ENCODE measurements at regions not wholly inside any gene's neighbourhood (a gene's known extent, or its start where the extent isn't known, plus 50 kb on each side); places are given as distances from the start of the nearest gene placed in this dataset.

DNA sequence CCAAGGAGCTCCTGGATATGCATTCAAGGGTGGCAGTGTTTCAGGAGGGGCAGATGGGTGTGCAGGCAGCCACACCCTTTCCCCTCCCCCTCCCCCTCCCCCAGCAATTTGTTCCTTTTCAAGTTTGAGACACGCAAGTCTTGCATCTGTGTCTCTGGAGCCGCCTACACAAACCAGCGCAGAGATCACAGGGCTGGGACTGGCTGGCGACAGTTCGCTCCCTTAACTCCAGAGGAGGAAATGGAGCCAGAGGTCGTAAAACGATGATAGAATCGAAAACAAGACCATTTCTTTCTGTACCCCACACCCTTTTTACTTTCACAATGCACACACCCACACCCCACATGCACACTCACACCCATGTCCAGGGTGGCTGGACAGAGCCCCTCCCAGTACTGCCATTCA is 163.1 kb downstream of the LY86 start:
- H3K27ac Mint-ChIP-seq: peak overlapping the region; percentile 88
- H3K4me1 ChIP-seq: peaks cover 32% of the 10 kb centered on the region
- no peaks in the 10 kb centered on the region for H3K27me3 ChIP-seq
- H3K4me2 ChIP-seq: no peak overlapping the region
- peaks cover 27% of the 10 kb centered on the region for H3K4me1 Mint-ChIP-seq
- no peaks in the 10 kb centered on the region for H3K36me3 Mint-ChIP-seq
- peak overlapping the region; percentile 74 for H2AFZ ChIP-seq (replicated peaks)
- H4K20me1 ChIP-seq (ENCODE audit: low read depth): no peaks in the 10 kb centered on the region
- DNase-seq (ENCODE audit: low spot score): no peak
- H3F3A ChIP-seq (ENCODE audit: low read depth): peaks cover 7% of the 10 kb centered on the region
- peak overlapping the region; percentile 48 for H3K4me3 Mint-ChIP-seq
- no peaks in the 10 kb centered on the region for H3K79me2 ChIP-seq (ENCODE audit: low read depth)
- H3K9me3 Mint-ChIP-seq: no peaks in the 10 kb centered on the region
- peaks cover 4% of the 10 kb centered on the region for H3K27me3 Mint-ChIP-seq (ENCODE audit: insufficient read depth, low read depth)
- no peak overlapping the region for H3K27ac ChIP-seq
- no peak overlapping the region for H3K9ac ChIP-seq
- TF ChIP-seq, protein P1, sequence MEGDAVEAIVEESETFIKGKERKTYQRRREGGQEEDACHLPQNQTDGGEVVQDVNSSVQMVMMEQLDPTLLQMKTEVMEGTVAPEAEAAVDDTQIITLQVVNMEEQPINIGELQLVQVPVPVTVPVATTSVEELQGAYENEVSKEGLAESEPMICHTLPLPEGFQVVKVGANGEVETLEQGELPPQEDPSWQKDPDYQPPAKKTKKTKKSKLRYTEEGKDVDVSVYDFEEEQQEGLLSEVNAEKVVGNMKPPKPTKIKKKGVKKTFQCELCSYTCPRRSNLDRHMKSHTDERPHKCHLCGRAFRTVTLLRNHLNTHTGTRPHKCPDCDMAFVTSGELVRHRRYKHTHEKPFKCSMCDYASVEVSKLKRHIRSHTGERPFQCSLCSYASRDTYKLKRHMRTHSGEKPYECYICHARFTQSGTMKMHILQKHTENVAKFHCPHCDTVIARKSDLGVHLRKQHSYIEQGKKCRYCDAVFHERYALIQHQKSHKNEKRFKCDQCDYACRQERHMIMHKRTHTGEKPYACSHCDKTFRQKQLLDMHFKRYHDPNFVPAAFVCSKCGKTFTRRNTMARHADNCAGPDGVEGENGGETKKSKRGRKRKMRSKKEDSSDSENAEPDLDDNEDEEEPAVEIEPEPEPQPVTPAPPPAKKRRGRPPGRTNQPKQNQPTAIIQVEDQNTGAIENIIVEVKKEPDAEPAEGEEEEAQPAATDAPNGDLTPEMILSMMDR (IDR thresholded peaks at IDR 0.05): no peak
- TF ChIP-seq EZH2 (IDR thresholded peaks at IDR 0.05): no peak
- TF ChIP-seq EZH2phosphoT487 (IDR thresholded peaks at IDR 0.05): no peak
- no peak overlapping the region for H3K4me3 ChIP-seq
- no peaks in the 10 kb centered on the region for H3K36me3 ChIP-seq
- no peaks in the 10 kb centered on the region for H3K9me3 ChIP-seq (ENCODE audit: low read depth)

DNA sequence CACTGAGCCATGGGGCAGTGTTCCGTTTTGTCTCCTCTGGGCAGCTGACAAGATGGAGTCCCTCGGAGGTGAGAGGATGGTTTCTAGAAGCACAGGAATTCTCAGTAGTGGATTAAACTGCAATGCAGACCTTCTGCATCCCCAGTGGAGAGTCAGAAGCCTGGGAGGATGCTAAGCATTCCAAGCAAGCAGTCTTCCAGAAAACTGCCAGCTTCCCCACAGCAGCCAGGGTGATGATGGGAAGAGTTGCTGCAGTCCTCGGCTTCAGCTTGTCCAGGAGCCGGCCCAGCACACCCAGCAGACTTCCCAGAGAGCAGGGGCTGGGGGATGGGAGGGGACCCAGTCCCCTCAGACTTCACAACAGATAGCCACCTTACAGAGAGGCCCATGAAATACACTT is 163.6 kb downstream of the LY86 start:
- Histone ChIP-seq H3K27ac (no peak overlapping the region), H3K4me3 (no peak overlapping the region), H3K36me3 (no peaks in the 10 kb centered on the region), H3K79me2 (ENCODE audit: low read depth) (no peaks in the 10 kb centered on the region), H4K20me1 (ENCODE audit: low read depth) (no peaks in the 10 kb centered on the region), H3K4me1 (peaks cover 32% of the 10 kb centered on the region), H3K4me2 (peak overlapping the region; percentile 12), H3K9me3 (ENCODE audit: low read depth) (no peaks in the 10 kb centered on the region), H3K27me3 (no peaks in the 10 kb centered on the region), H3F3A (ENCODE audit: low read depth) (peaks cover 7% of the 10 kb centered on the region), H2AFZ (replicated peaks) (peak overlapping the region; percentile 74), H3K9ac (no peak overlapping the region)
- Mint-ChIP-seq H3K27ac (peak overlapping the region; percentile 88), H3K4me3 (peak overlapping the region; percentile 48), H3K27me3 (ENCODE audit: insufficient read depth, low read depth) (peaks cover 2% of the 10 kb centered on the region), H3K4me1 (peaks cover 27% of the 10 kb centered on the region), H3K36me3 (no peaks in the 10 kb centered on the region), H3K9me3 (no peaks in the 10 kb centered on the region)
- DNase-seq (ENCODE audit: low spot score): peak; percentile 63
- TF ChIP-seq EZH2phosphoT487 (IDR thresholded peaks at IDR 0.05) (no peak), EZH2 (IDR thresholded peaks at IDR 0.05) (no peak)
- TF ChIP-seq, protein P1 (IDR thresholded peaks at IDR 0.05): no peak

DNA sequence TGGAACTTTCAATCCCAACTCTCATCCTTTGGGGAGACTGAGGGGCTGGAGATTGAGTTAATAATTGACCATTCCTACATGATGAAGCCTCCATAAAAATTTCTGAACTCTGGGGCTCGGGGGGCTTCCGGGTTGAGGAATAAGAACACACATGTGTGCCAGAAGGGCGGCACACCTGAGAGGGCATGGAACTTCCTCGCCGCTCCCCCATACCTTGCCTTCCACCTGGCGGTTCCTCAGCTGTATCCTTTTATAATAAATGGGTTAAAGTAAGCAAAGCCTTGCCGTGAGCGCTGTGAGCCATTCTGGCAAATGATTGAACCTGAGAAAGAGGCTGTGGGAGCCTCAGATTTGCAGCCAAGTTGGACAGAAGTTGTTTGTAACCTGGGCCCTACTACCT is 164.8 kb downstream of the LY86 start:
- Histone ChIP-seq H2AFZ (replicated peaks) (peak overlapping the region; percentile 20), H3K9ac (no peak overlapping the region), H3K4me1 (peaks cover 32% of the 10 kb centered on the region), H3K4me3 (no peak overlapping the region), H3F3A (ENCODE audit: low read depth) (peaks cover 7% of the 10 kb centered on the region), H4K20me1 (ENCODE audit: low read depth) (no peaks in the 10 kb centered on the region), H3K36me3 (no peaks in the 10 kb centered on the region), H3K27me3 (no peaks in the 10 kb centered on the region), H3K9me3 (ENCODE audit: low read depth) (no peaks in the 10 kb centered on the region), H3K27ac (no peak overlapping the region), H3K79me2 (ENCODE audit: low read depth) (no peaks in the 10 kb centered on the region), H3K4me2 (no peak overlapping the region)
- Mint-ChIP-seq H3K9me3 (no peaks in the 10 kb centered on the region), H3K27ac (no peak overlapping the region), H3K4me3 (no peak overlapping the region), H3K27me3 (ENCODE audit: insufficient read depth, low read depth) (peaks cover 2% of the 10 kb centered on the region), H3K4me1 (peaks cover 31% of the 10 kb centered on the region), H3K36me3 (no peaks in the 10 kb centered on the region)
- TF ChIP-seq EZH2 (IDR thresholded peaks at IDR 0.05) (no peak), EZH2phosphoT487 (IDR thresholded peaks at IDR 0.05) (no peak)
- TF ChIP-seq, protein P1 (IDR thresholded peaks at IDR 0.05): no peak
- no peak for DNase-seq (ENCODE audit: low spot score)

Measured in neural progenitor cell (in vitro differentiated cells).